ENCODE measurements at regions not wholly inside any gene's neighbourhood (a gene's known extent, or its start where the extent isn't known, plus 50 kb on each side); places are given as distances from the start of the nearest gene placed in this dataset.

DNA sequence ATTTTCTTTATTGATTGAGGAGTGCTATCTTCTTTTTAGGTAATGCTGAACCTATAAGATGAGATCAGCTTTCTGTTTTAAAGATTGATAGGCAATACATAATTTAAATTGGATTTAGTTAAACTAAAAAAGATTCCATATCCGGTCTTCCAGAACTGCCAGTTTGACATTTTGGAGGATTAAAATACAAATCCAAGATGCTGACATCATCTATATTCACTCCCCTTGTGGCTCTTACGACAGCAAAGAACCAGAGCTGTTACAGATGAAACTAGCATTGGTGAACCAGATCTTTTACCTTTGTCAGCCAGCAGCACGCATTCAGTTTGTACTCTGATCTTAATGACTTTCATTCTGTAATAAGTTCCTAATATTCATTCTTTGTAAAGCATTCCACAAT is 218.7 kb downstream of the ZIC4 start:
- no peak for DNase-seq (ENCODE audit: low spot score in 2 of 2)
- WGBS = 65% methylated on average over 3 of the region's 3 CpGs
- Histone ChIP-seq H3K9me3 (no peaks in the 10 kb centered on the region), H3K27me3 (no peaks in the 10 kb centered on the region), H3K4me1 (no peaks in the 10 kb centered on the region), H3K27ac (no peak overlapping the region), H3K36me3 (no peaks in the 10 kb centered on the region), H3K4me3 (no peak overlapping the region)
- TF ChIP-seq POLR2AphosphoS5 (IDR thresholded peaks at IDR 0.05) = no peak
- no peak for TF ChIP-seq POLR2A (IDR thresholded peaks at IDR 0.05)
- no peak for TF ChIP-seq EP300 (IDR thresholded peaks at IDR 0.05)
- TF ChIP-seq CTCF (IDR thresholded peaks at IDR 0.05) = no peak

DNA sequence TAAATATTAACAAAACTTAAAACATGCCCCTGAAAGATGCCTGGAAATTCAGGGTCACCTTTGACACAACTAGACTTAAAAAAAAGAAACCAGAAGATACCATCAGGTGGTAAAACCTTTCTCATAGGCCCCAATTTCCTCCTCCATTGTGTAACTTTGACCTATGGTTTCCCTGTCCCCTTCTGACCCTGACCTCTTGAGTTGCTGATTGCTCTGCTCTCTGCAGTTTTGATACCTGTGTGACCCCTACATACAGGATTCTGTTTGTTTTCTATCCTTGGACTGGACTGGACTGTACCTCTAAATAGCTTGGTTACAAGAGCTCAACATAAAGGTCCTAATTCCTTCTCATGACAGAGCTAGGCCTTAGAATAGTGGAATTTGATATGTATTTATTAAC is 220.6 kb downstream of the ZIC4 start:
- TF ChIP-seq CTCF (IDR thresholded peaks at IDR 0.05) (no peak), EP300 (IDR thresholded peaks at IDR 0.05) (no peak), POLR2A (IDR thresholded peaks at IDR 0.05) (no peak), POLR2AphosphoS5 (IDR thresholded peaks at IDR 0.05) (no peak)
- Histone ChIP-seq H3K4me1 (no peaks in the 10 kb centered on the region), H3K36me3 (no peaks in the 10 kb centered on the region)

DNA sequence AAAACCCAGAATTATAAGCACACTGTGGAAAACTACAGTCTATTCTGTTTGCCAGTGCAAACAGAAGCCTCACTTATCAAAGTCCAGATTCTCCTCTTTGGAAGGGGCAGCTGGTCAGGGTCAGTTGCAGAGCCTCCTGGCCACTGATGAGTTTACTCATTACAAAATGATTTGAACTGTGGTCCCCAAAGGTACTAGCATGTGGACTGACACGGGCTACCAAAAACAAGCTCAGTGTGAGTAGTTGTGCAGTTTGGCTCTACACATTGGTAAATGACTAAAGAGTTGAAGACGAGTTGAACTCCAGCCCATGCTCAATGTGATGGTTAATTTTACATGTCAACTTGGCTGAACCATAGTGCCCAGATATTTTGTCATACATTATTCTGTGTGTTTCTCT is 221.5 kb downstream of the ZIC4 start:
- TF ChIP-seq CTCF (IDR thresholded peaks at IDR 0.05) (no peak), EP300 (IDR thresholded peaks at IDR 0.05) (no peak)

More for the DNA sequence above, 220.6 kb downstream of the ZIC4 start:
- Histone ChIP-seq H3K4me3 (no peak overlapping the region), H3K9me3 (no peaks in the 10 kb centered on the region), H3K27me3 (no peaks in the 10 kb centered on the region), H3K27ac (no peak overlapping the region)
- no peak for DNase-seq (ENCODE audit: low spot score in 2 of 2)

GRCh38 chr3:147173257-147173656 is 233.1 kb downstream of the ZIC4 start:
- no peak for DNase-seq (ENCODE audit: low spot score in 2 of 2)
- Histone ChIP-seq H3K9me3 (no peaks in the 10 kb centered on the region), H3K36me3 (no peaks in the 10 kb centered on the region), H3K4me1 (no peaks in the 10 kb centered on the region), H3K27ac (no peak overlapping the region), H3K4me3 (no peak overlapping the region), H3K27me3 (no peaks in the 10 kb centered on the region)
- 50% methylated on average over 4 of the region's 4 CpGs for WGBS
- TF ChIP-seq POLR2A (IDR thresholded peaks at IDR 0.05) = no peak
- TF ChIP-seq CTCF (IDR thresholded peaks at IDR 0.05) = no peak
- TF ChIP-seq EP300 (IDR thresholded peaks at IDR 0.05) = no peak
- TF ChIP-seq POLR2AphosphoS5 (IDR thresholded peaks at IDR 0.05) = no peak

More for the DNA sequence above, 221.5 kb downstream of the ZIC4 start:
- Histone ChIP-seq H3K27me3 (no peaks in the 10 kb centered on the region), H3K4me3 (no peak overlapping the region), H3K27ac (no peak overlapping the region), H3K9me3 (no peaks in the 10 kb centered on the region), H3K4me1 (no peaks in the 10 kb centered on the region), H3K36me3 (no peaks in the 10 kb centered on the region)
- 72% methylated on average over 2 of the region's 2 CpGs for WGBS
- DNase-seq (ENCODE audit: low spot score in 2 of 2) = no peak

DNA sequence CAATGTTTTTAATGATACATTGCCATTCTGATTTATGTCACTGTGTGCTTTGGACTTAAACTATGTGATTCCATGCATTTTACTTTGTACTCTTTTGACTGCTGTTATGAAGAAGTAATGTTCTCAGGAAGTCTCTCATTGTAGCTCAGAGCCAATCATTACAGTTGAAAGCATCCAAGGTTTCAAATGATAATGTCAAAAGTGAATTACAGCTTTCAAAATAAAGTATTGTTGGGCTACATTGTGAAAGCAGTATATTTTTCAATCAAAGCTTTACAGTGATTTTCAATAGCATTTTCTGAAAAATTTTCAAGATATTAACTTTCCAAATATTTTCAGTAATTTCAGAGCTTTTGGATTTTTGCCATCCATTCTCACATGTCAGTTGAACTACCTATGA is 243.6 kb downstream of the ZIC4 start:
- H3K9me3 ChIP-seq = no peaks in the 10 kb centered on the region
- no peaks in the 10 kb centered on the region for H3K27me3 ChIP-seq
- H3K36me3 ChIP-seq = no peaks in the 10 kb centered on the region
- no peaks in the 10 kb centered on the region for H3K4me1 ChIP-seq
- no peak for DNase-seq (ENCODE audit: low spot score in 2 of 2)
- no peak overlapping the region for H3K4me3 ChIP-seq
- TF ChIP-seq EP300 (IDR thresholded peaks at IDR 0.05) (no peak), POLR2A (IDR thresholded peaks at IDR 0.05) (no peak), POLR2AphosphoS5 (IDR thresholded peaks at IDR 0.05) (no peak), CTCF (IDR thresholded peaks at IDR 0.05) (no peak)
- H3K27ac ChIP-seq = no peak overlapping the region

All from suprapubic skin (tissue), 4 donors.